Hepatocyte (in vitro differentiated cells): ENCODE measurements at regions not wholly inside any gene's neighbourhood (a gene's known extent, or its start where the extent isn't known, plus 50 kb on each side); places are given as distances from the start of the nearest gene placed in this dataset.

Experiments
- DNase-seq: peaks from one replicate; pipeline ENCODE4 v3.0.0-alpha.2; 2016; ENCODE audit warnings: low spot score
- H2AFZ ChIP-seq: fragments of 200-600 bp; sonication (generic); 2 replicates; pipeline ENCODE4 v1.6.0; 2016; ENCODE audit warnings: antibody characterized with exemption, mild to moderate bottlenecking
- H3K27ac ChIP-seq: fragments of 200-600 bp; sonication (generic); 2 replicates; pipeline ENCODE4 v1.5.1; 2016; ENCODE audit warnings: mild to moderate bottlenecking
- H3K27me3 ChIP-seq: fragments of 200-600 bp; sonication (generic); 2 replicates; pipeline ENCODE4 v1.6.1; 2016
- H3K36me3 ChIP-seq: fragments of 200-600 bp; sonication (generic); replicated peaks from 2 replicates; pipeline ENCODE4 v1.5.1; 2016; ENCODE audit warnings: low read depth; ENCODE audit not compliant: insufficient read depth
- H3K4me1 ChIP-seq: fragments of 200-600 bp; sonication (generic); 2 replicates; pipeline ENCODE4 v1.5.1; 2016; ENCODE audit warnings: mild to moderate bottlenecking, moderate library complexity; ENCODE audit not compliant: insufficient read depth
- H3K4me2 ChIP-seq: fragments of 200-600 bp; sonication (generic); 2 replicates; pipeline ENCODE4 v1.6.0; 2016
- H3K4me3 ChIP-seq: fragments of 200-600 bp; sonication (generic); 2 replicates; pipeline ENCODE4 v1.5.1; 2016; ENCODE audit warnings: mild to moderate bottlenecking
- H3K79me2 ChIP-seq: fragments of 200-600 bp; sonication (generic); 2 replicates; pipeline ENCODE4 v1.6.0; 2017; ENCODE audit warnings: mild to moderate bottlenecking
- H3K9me2 ChIP-seq: fragments of 200-600 bp; sonication (generic); replicated peaks from 2 replicates; pipeline ENCODE4 v1.6.0; 2017; ENCODE audit warnings: mild to moderate bottlenecking; ENCODE audit not compliant: insufficient read depth
- H3K9me3 ChIP-seq: fragments of 200-600 bp; sonication (generic); 2 replicates; pipeline ENCODE4 v1.5.1; 2016; ENCODE audit warnings: low read depth, mild to moderate bottlenecking
- H4K20me1 ChIP-seq: fragments of 200-600 bp; sonication (generic); 2 replicates; pipeline ENCODE4 v1.6.0; 2016; ENCODE audit warnings: mild to moderate bottlenecking; ENCODE audit not compliant: insufficient read depth, poor library complexity, severe bottlenecking
- CTCF ChIP-seq: fragments of 200-600 bp; sonication (generic); IDR thresholded peaks from 2 replicates; pipeline ENCODE4 v1.5.1; 2016; ENCODE audit warnings: antibody characterized with exemption, mild to moderate bottlenecking; ENCODE audit not compliant: poor library complexity
- EZH2 ChIP-seq: fragments of 200-600 bp; sonication (generic); IDR thresholded peaks from 2 replicates; pipeline ENCODE4 v1.6.1; 2016; ENCODE audit warnings: antibody characterized with exemption, mild to moderate bottlenecking, borderline replicate concordance
- EZH2phosphoT487 ChIP-seq: fragments of 200-600 bp; sonication (generic); IDR thresholded peaks from one replicate; pipeline ENCODE4 v1.6.1; 2018; ENCODE audit warnings: antibody characterized with exemption, mild to moderate bottlenecking, low read depth, moderate library complexity; ENCODE audit not compliant: unreplicated experiment, severe bottlenecking
- WGBS: methylation state at CpG from one replicate; pipeline ENCODE4 v1.1.6; 2016; ENCODE audit warnings: low lambda C conversion rate; ENCODE audit errors: missing lambda C conversion rate; 5-methylcytosine and 5-hydroxymethylcytosine counted together

- Histone ChIP-seq H3K9me3 (no peaks in the 10 kb centered on the region), H3K4me1 (no peaks in the 10 kb centered on the region), H4K20me1 (no peaks in the 10 kb centered on the region), H3K4me3 (no peak overlapping the region), H3K9me2 (no peaks in the 10 kb centered on the region), H2AFZ (no peak overlapping the region), H3K27me3 (no peaks in the 10 kb centered on the region), H3K79me2 (no peaks in the 10 kb centered on the region), H3K4me2 (no peak overlapping the region), H3K27ac (no peak overlapping the region), H3K36me3 (no peaks in the 10 kb centered on the region)
- DNase-seq = no peak
- no peak for TF ChIP-seq EZH2
- no peak for TF ChIP-seq EZH2phosphoT487
- no peak for TF ChIP-seq CTCF
- WGBS = 89% methylated on average over 4 of the region's 4 CpGs
Observed at GRCh38 chr18:57929922-57930321, 114.1 kb upstream of the NEDD4L start.

GRCh38 chr18:57928466-57928865, 115.6 kb upstream of the NEDD4L start:
- Histone ChIP-seq H3K79me2 (no peaks in the 10 kb centered on the region), H3K27me3 (no peaks in the 10 kb centered on the region), H3K36me3 (no peaks in the 10 kb centered on the region), H2AFZ (no peak overlapping the region), H3K9me2 (no peaks in the 10 kb centered on the region), H4K20me1 (no peaks in the 10 kb centered on the region), H3K9me3 (no peaks in the 10 kb centered on the region), H3K4me3 (no peak overlapping the region), H3K27ac (no peak overlapping the region), H3K4me2 (no peak overlapping the region), H3K4me1 (no peaks in the 10 kb centered on the region)
- no peak for DNase-seq
- TF ChIP-seq EZH2phosphoT487 (no peak), CTCF (no peak), EZH2 (no peak)
- 94% methylated on average over 5 of the region's 5 CpGs for WGBS

- TF ChIP-seq EZH2 (no peak), EZH2phosphoT487 (no peak), CTCF (no peak)
- Histone ChIP-seq H4K20me1 (no peaks in the 10 kb centered on the region), H3K27ac (no peak overlapping the region)
Observed at GRCh38 chr18:57927511-57927910, 116.5 kb upstream of the NEDD4L start.

GRCh38 chr18:57925706-57926105, 118.3 kb upstream of the NEDD4L start:
- H3K4me2 ChIP-seq = no peak overlapping the region

More at GRCh38 chr18:57927511-57927910, 116.5 kb upstream of the NEDD4L start:
- Histone ChIP-seq H2AFZ (no peak overlapping the region), H3K4me2 (no peak overlapping the region), H3K9me2 (no peaks in the 10 kb centered on the region), H3K36me3 (no peaks in the 10 kb centered on the region), H3K79me2 (no peaks in the 10 kb centered on the region), H3K9me3 (no peaks in the 10 kb centered on the region), H3K4me3 (no peak overlapping the region), H3K4me1 (no peaks in the 10 kb centered on the region), H3K27me3 (no peaks in the 10 kb centered on the region)
- no peak for DNase-seq
- WGBS = 78% methylated on average over 2 of the region's 2 CpGs

More at GRCh38 chr18:57925706-57926105, 118.3 kb upstream of the NEDD4L start:
- Histone ChIP-seq H3K9me2 (no peaks in the 10 kb centered on the region), H3K36me3 (no peaks in the 10 kb centered on the region), H3K4me3 (no peak overlapping the region), H3K27me3 (no peaks in the 10 kb centered on the region), H3K27ac (no peak overlapping the region), H3K9me3 (no peaks in the 10 kb centered on the region), H4K20me1 (no peaks in the 10 kb centered on the region), H2AFZ (no peak overlapping the region), H3K79me2 (no peaks in the 10 kb centered on the region), H3K4me1 (no peaks in the 10 kb centered on the region)
- 84% methylated on average over 1 of the region's 1 CpG for WGBS
- DNase-seq = no peak
- TF ChIP-seq CTCF (no peak), EZH2 (no peak), EZH2phosphoT487 (no peak)
